ENCODE measurements at regions not wholly inside any gene's neighbourhood (a gene's known extent, or its start where the extent isn't known, plus 50 kb on each side); places are given as distances from the start of the nearest gene placed in this dataset.

DNA sequence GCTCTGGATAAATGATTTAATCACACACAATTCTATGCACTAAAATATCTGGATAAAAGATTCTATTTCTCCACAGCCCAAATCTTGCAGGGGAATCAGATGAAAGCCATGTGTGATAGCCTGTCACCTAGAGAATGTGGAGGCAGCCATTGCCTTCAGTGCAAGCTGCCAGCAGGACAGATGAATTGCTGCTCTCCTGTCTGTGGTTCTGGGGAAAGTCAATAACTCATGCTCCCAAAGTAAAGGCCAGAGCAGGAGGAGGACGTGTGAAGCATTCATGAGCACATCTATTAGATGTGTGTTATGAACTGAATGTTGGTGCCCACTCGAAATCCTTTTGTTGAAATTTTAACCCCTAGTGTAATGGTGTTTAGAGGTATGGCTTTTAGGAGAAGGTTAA, 195.1 kb downstream of the RDH14 start:
- TF ChIP-seq CTCF (IDR thresholded peaks at IDR 0.05) (no peak), POLR2A (IDR thresholded peaks at IDR 0.05) (no peak)

All from esophagus squamous epithelium (tissue), 4 donors.